Neuronal stem cell (in vitro differentiated cells): ENCODE measurements at regions not wholly inside any gene's neighbourhood (a gene's known extent, or its start where the extent isn't known, plus 50 kb on each side); places are given as distances from the start of the nearest gene placed in this dataset.
"Not testable (repeated sequence)": the region's sequence is repeated elsewhere in the genome, so short reads cannot be mapped to it uniquely, and the experiment has no call there.

Source experiments
- DNase-seq: peaks from one replicate; pipeline ENCODE4 v3.0.0-alpha.2; 2013; ENCODE audit warnings: low spot score
- H2AFZ ChIP-seq: one replicate; pipeline ENCODE4 v1.6.1; 2013; ENCODE audit warnings: mild to moderate bottlenecking, low read length, inconsistent platforms
- H2AK5ac ChIP-seq: 2 replicates; pipeline ENCODE4 v1.6.1; 2013; ENCODE audit warnings: low read depth, mild to moderate bottlenecking, inconsistent platforms, low read length, moderate library complexity, mixed read lengths
- H2BK120ac ChIP-seq: 2 replicates; pipeline ENCODE4 v1.6.1; 2013; ENCODE audit warnings: low read depth, mild to moderate bottlenecking, inconsistent platforms, low read length, moderate library complexity, mixed read lengths
- H2BK12ac ChIP-seq: one replicate; pipeline ENCODE4 v1.6.1; 2013; ENCODE audit warnings: low read length, inconsistent platforms
- H2BK15ac ChIP-seq: 2 replicates; pipeline ENCODE4 v1.6.1; 2013; ENCODE audit warnings: mild to moderate bottlenecking, low read length, inconsistent platforms, mixed read lengths
- H2BK5ac ChIP-seq: one replicate; pipeline ENCODE4 v1.6.1; 2013; ENCODE audit warnings: inconsistent platforms, mild to moderate bottlenecking, low read length, moderate library complexity
- H3K14ac ChIP-seq: one replicate; pipeline ENCODE4 v1.6.1; 2013; ENCODE audit warnings: low read length, inconsistent platforms
- H3K18ac ChIP-seq: 2 replicates; pipeline ENCODE4 v1.6.1; 2013; ENCODE audit warnings: low read length, inconsistent platforms
- H3K23ac ChIP-seq: 2 replicates; pipeline ENCODE4 v1.6.1; 2013; ENCODE audit warnings: low read depth, mild to moderate bottlenecking, mixed read lengths, low read length, inconsistent platforms; ENCODE audit not compliant: poor library complexity
- H3K27ac ChIP-seq: replicated peaks from 3 replicates; pipeline ENCODE4 v1.5.1; 2013; ENCODE audit warnings: low read length, inconsistent platforms
- H3K27me3 ChIP-seq, 3 experiments: 2 replicates each; pipeline ENCODE4 v1.6.1; 2013; ENCODE audit warnings: low read length in 3 of 3, mild to moderate bottlenecking in 2 of 3, inconsistent platforms in 1 of 3, low read depth in 1 of 3, mixed read lengths in 1 of 3, moderate library complexity in 1 of 3; ENCODE audit not compliant: control insufficient read depth in 3 of 3, insufficient read depth in 3 of 3
- H3K36me3 ChIP-seq, 2 donors: replicated peaks in 1 of 2; 2 replicates each; pipeline ENCODE4 v1.6.1; 2013; ENCODE audit warnings: low read length in 2 of 2; ENCODE audit not compliant: control insufficient read depth in 2 of 2, insufficient read depth in 2 of 2
- H3K4ac ChIP-seq: 2 replicates; pipeline ENCODE4 v1.6.1; 2013; ENCODE audit warnings: inconsistent platforms, mild to moderate bottlenecking, low read length, moderate library complexity
- H3K4me1 ChIP-seq, 2 donors: 1 replicate in 1 of 2; 2 replicates in 1 of 2; pipeline ENCODE4 v1.6.1; 2013; ENCODE audit warnings: low read length in 2 of 2, low read depth in 1 of 2; ENCODE audit not compliant: control insufficient read depth in 2 of 2, insufficient read depth in 1 of 2
- H3K4me2 ChIP-seq: one replicate; pipeline ENCODE4 v1.6.1; 2013; ENCODE audit warnings: mild to moderate bottlenecking, low read length, inconsistent platforms; ENCODE audit not compliant: insufficient read depth, poor library complexity, severe bottlenecking
- H3K4me3 ChIP-seq, 2 donors: 2 replicates each; pipeline ENCODE4 v1.5.1; 2013; ENCODE audit warnings: low read length in 2 of 2, mild to moderate bottlenecking in 2 of 2, inconsistent platforms in 1 of 2, moderate library complexity in 1 of 2
- H3K79me1 ChIP-seq: one replicate; pipeline ENCODE4 v1.6.1; 2013; ENCODE audit warnings: low read depth, mild to moderate bottlenecking, inconsistent platforms, low read length, moderate library complexity
- H3K9ac ChIP-seq: one replicate; pipeline ENCODE4 v1.6.1; 2013; ENCODE audit warnings: mild to moderate bottlenecking, low read depth, low read length, inconsistent platforms; ENCODE audit not compliant: poor library complexity
- H3K9me3 ChIP-seq, 2 donors: replicated peaks in 1 of 2; 2 replicates each; pipeline versions ENCODE3 to v1.6.1; 2013; ENCODE audit warnings: low read length in 2 of 2, mild to moderate bottlenecking in 2 of 2, inconsistent platforms in 1 of 2, low read depth in 1 of 2, mixed read lengths in 1 of 2, moderate library complexity in 1 of 2; ENCODE audit not compliant: control insufficient read depth in 2 of 2, insufficient read depth in 1 of 2
- H4K8ac ChIP-seq: one replicate; pipeline ENCODE4 v1.6.1; 2013; ENCODE audit warnings: low read depth, mild to moderate bottlenecking, inconsistent platforms, low read length, moderate library complexity
- H4K91ac ChIP-seq: one replicate; pipeline ENCODE4 v1.6.1; 2013; ENCODE audit warnings: low read length, low read depth, mild to moderate bottlenecking, inconsistent platforms; ENCODE audit not compliant: poor library complexity
- WGBS, 2 donors: extraction: QIAGEN DNeasy Blood & Tissue Kit; methylation state at CpG; one replicate each; pipeline ENCODE4 v1.1.7; 2013; ENCODE audit warnings: missing lambda C conversion rate in 2 of 2, mixed read lengths in 1 of 2; ENCODE audit not compliant: insufficient read length in 2 of 2, insufficient replicate concordance in 1 of 2; ENCODE audit errors: extremely low coverage in 2 of 2; 5-methylcytosine and 5-hydroxymethylcytosine counted together

DNA sequence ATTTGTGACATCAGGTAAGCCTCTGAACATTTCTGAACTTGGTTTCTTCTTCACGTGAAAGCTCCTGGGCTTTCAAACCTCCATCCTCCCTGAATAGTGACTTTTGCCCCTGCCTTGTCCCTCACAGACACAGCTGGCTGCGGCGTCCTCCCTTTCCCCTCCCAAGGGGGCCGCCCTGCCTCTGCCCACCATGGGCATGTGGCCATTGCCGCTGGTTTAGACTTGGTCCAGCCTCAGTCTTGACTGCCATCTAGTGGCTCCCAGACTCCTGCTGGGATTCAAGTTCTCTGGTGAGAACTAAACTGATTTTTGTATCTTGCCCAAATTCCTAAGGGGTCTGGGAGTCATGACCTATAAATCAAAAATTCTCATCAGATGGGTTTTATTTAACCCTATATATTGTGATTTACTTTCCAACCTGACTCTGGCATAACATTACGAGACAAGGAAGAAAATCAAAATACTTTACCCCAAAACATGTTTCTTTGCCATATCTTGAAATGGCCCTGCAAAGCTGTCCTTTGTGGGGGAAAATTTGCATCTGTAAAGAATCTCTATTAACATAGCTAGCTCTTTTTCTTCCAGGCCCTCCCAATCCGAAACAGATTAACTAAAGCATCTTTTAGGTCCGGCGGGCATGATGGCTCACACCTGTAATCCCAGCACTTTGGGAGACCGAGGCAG lies 73.9 kb upstream of the SEC14L1 start:
- H2BK12ac ChIP-seq, H3K9me3 ChIP-seq, H2AFZ ChIP-seq, H4K91ac ChIP-seq, H2BK120ac ChIP-seq, H4K8ac ChIP-seq, H3K18ac ChIP-seq, H2BK5ac ChIP-seq, H2BK15ac ChIP-seq, H3K79me1 ChIP-seq, H3K36me3 ChIP-seq, H3K23ac ChIP-seq, H3K4ac ChIP-seq, H2AK5ac ChIP-seq, H3K4me1 ChIP-seq, H3K4me2 ChIP-seq, H3K14ac ChIP-seq, H3K4me3 ChIP-seq, H3K27ac ChIP-seq, H3K9ac ChIP-seq: not testable (repeated sequence)
- H3K27me3 ChIP-seq = peaks cover 0 to 36% (median 0%) of the 10 kb centered on the region in 3 experiments
- no CpG with 5 or more reads among the region's 10 CpGs for WGBS, 2 donors
- peak; percentile 69 for DNase-seq

DNA sequence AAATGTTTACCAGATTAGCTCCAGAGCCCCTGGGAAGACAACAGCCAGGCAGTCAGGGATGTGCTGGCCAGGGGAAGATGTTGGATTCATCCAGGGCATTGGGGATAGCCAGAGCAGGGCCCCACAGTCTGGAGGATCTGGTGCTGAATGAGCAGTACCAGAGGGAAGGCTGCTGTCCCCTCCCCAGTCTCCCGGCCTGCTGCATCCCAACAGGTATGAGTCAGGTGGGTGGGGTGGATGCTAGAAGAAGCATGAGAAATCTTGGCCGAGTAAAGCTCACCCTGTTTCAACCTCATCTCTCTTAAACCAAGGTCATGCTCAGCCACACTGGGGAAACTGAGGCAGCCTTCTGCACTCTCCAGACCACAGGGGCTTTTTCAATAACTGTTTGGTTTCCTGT lies 71.9 kb upstream of the SEC14L1 start:
- H4K91ac ChIP-seq = no peak overlapping the region
- H2BK12ac ChIP-seq = no peak overlapping the region
- no peaks in the 10 kb centered on the region for H3K36me3 ChIP-seq
- H2AFZ ChIP-seq = no peak overlapping the region
- H3K18ac ChIP-seq = no peak overlapping the region
- H2BK5ac ChIP-seq = no peak overlapping the region
- no peak overlapping the region for H2BK120ac ChIP-seq
- H4K8ac ChIP-seq = no peak overlapping the region
- H3K4me2 ChIP-seq = no peak overlapping the region
- no peaks in the 10 kb centered on the region for H3K79me1 ChIP-seq
- no peak overlapping the region for H3K4ac ChIP-seq
- no peak overlapping the region for H2BK15ac ChIP-seq
- no peaks in the 10 kb centered on the region for H3K4me1 ChIP-seq
- peaks cover 0 to 52% (median 0%) of the 10 kb centered on the region in 3 experiments for H3K27me3 ChIP-seq
- H3K27ac ChIP-seq = no peak overlapping the region
- H3K23ac ChIP-seq = no peak overlapping the region
- no peaks in the 10 kb centered on the region for H3K9me3 ChIP-seq
- no peak overlapping the region for H3K9ac ChIP-seq
- DNase-seq = no peak
- no CpG with 5 or more reads among the region's 2 CpGs for WGBS, 2 donors
- no peak overlapping the region for H3K14ac ChIP-seq
- H2AK5ac ChIP-seq = no peak overlapping the region
- no peak overlapping the region for H3K4me3 ChIP-seq

DNA sequence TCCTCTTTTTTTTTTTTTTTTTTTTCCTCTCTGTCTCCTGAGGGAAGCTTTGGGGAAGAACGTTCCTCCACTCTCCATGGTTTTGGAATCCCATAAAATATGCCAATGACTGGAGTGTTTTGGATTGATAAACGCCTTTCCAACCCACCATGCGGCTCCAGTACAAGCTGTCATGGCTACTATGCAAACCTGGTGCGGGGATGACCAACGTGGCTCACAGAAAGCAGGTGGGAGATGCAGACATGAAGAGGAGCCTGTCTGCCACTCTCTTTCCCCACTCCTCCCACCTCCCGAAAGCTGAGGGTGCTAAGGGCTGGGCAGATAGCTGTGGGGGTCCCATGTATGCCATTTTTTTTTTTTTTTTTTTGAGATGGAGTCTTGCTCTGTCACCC lies 69.9 kb upstream of the SEC14L1 start:
- H3K4me3 ChIP-seq = no peak overlapping the region

DNA sequence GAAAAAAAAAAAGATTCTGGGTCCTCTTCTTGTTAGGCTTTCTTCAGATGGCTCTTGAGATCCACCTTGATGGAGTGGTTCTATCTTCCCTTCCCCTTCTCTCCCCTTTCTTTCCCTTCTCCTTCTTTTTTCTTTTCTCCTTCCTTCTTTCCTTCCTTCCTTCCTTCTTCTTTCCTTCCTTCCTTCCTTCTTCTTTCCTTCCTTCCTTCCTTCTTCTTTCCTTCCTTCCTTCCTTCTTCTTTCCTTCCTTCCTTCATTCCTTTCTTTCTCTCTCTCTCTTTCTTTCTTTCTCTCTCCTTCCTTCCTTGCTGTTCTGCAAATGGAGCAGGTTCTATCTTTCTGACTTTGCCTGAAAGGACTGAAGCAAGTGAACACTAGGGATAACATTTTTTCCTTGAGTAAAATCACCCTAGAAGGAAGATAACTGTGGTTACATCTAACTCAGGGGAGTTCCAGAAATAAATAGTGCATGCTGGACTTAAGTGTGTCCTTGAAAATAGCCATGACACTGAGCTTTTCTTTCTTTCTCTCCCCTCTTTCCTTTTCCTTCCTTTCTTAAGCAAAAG lies 68.8 kb upstream of the SEC14L1 start:
- Histone ChIP-seq H3K18ac (no peak overlapping the region), H3K9me3 (no peaks in the 10 kb centered on the region), H3K36me3 (no peaks in the 10 kb centered on the region), H4K8ac (no peak overlapping the region), H3K14ac (no peak overlapping the region), H2BK15ac (no peak overlapping the region), H4K91ac (no peak overlapping the region), H2BK120ac (no peak overlapping the region), H2AK5ac (no peak overlapping the region), H2BK5ac (no peak overlapping the region), H3K4me1 (peaks cover 0 to 5% of the 10 kb centered on the region in 2 donors), H3K4me2 (no peak overlapping the region), H3K9ac (no peak overlapping the region), H3K27me3 (peaks cover 0 to 50% (median 0%) of the 10 kb centered on the region in 3 experiments), H2BK12ac (no peak overlapping the region), H3K27ac (no peak overlapping the region), H3K4me3 (no peak overlapping the region), H2AFZ (no peak overlapping the region), H3K79me1 (no peaks in the 10 kb centered on the region), H3K4ac (no peak overlapping the region), H3K23ac (no peak overlapping the region)
- no peak for DNase-seq

More for the DNA sequence above, 69.9 kb upstream of the SEC14L1 start:
- Histone ChIP-seq H3K4me2 (no peak overlapping the region), H3K79me1 (no peaks in the 10 kb centered on the region), H3K23ac (no peak overlapping the region), H3K27ac (no peak overlapping the region), H3K9me3 (no peaks in the 10 kb centered on the region), H3K36me3 (no peaks in the 10 kb centered on the region), H4K91ac (no peak overlapping the region), H2BK5ac (no peak overlapping the region), H3K4ac (no peak overlapping the region), H2AFZ (no peak overlapping the region), H3K9ac (no peak overlapping the region), H4K8ac (no peak overlapping the region), H2BK12ac (no peak overlapping the region), H2AK5ac (no peak overlapping the region), H3K27me3 (peaks cover 0 to 54% (median 0%) of the 10 kb centered on the region in 3 experiments), H2BK120ac (no peak overlapping the region), H3K18ac (no peak overlapping the region), H3K14ac (no peak overlapping the region), H3K4me1 (no peaks in the 10 kb centered on the region), H2BK15ac (no peak overlapping the region)
- DNase-seq = no peak
- no CpG with 5 or more reads among the region's 6 CpGs for WGBS, 2 donors
